HG03135 (cell line): ENCODE measurements at regions not wholly inside any gene's neighbourhood (a gene's known extent, or its start where the extent isn't known, plus 50 kb on each side); places are given as distances from the start of the nearest gene placed in this dataset.

Experiments
- ATAC-seq: cut with Tn5 transposase; IDR thresholded peaks from one replicate; pipeline ENCODE4 v1.9.1; 2021; ENCODE audit warnings: mild to moderate bottlenecking, moderate library complexity; ENCODE audit not compliant: unreplicated experiment

GRCh38 chr2:35067420-35067819 lies 1288.2 kb upstream of the CRIM1 start:
- no peak for ATAC-seq

GRCh38 chr2:35063836-35064235 lies 1291.7 kb upstream of the CRIM1 start:
- no peak for ATAC-seq

- ATAC-seq = no peak
Observed at GRCh38 chr2:35035883-35036282, 1319.7 kb upstream of the CRIM1 start.

- no peak for ATAC-seq
Observed at GRCh38 chr2:35033748-35034147, 1321.8 kb upstream of the CRIM1 start.

- no peak for ATAC-seq
Observed at GRCh38 chr2:35023545-35023944, 1332.0 kb upstream of the CRIM1 start.

- no peak for ATAC-seq
Observed at GRCh38 chr2:35000453-35000852, 1355.1 kb upstream of the CRIM1 start.

- ATAC-seq = no peak
Observed at GRCh38 chr2:34998741-34999140, 1356.8 kb upstream of the CRIM1 start.

GRCh38 chr2:34997779-34998178 lies 1357.8 kb upstream of the CRIM1 start:
- ATAC-seq = no peak

- ATAC-seq = no peak
Observed at GRCh38 chr2:34995196-34995595, 1360.4 kb upstream of the CRIM1 start.

- ATAC-seq = no peak
Observed at GRCh38 chr2:34991508-34992274, 1363.9 kb upstream of the CRIM1 start.

GRCh38 chr2:34985474-34985873 lies 1370.1 kb upstream of the CRIM1 start:
- no peak for ATAC-seq

GRCh38 chr2:34980689-34981088 lies 1374.9 kb upstream of the CRIM1 start:
- ATAC-seq = no peak

GRCh38 chr2:34979148-34979547 lies 1376.4 kb upstream of the CRIM1 start:
- no peak for ATAC-seq

- no peak for ATAC-seq
Observed at GRCh38 chr2:34961822-34962221, 1362.7 kb upstream of the FAM98A start.

- no peak for ATAC-seq
Observed at GRCh38 chr2:34954758-34955157, 1355.7 kb upstream of the FAM98A start.

GRCh38 chr2:34950797-34951196 lies 1351.7 kb upstream of the FAM98A start:
- no peak for ATAC-seq

GRCh38 chr2:34949316-34949715 lies 1350.2 kb upstream of the FAM98A start:
- no peak for ATAC-seq

- no peak for ATAC-seq
Observed at GRCh38 chr2:34936089-34936488, 1337.0 kb upstream of the FAM98A start.

- peak; percentile 96 for ATAC-seq
Observed at GRCh38 chr2:34912084-34912483, 1313.0 kb upstream of the FAM98A start.

- no peak for ATAC-seq
Observed at GRCh38 chr2:34909992-34910705, 1311.0 kb upstream of the FAM98A start.

- no peak for ATAC-seq
Observed at GRCh38 chr2:34907812-34908211, 1308.7 kb upstream of the FAM98A start.

- no peak for ATAC-seq
Observed at GRCh38 chr2:34901739-34902138, 1302.6 kb upstream of the FAM98A start.
